SJCRH30 (cell line): ENCODE measurements at regions not wholly inside any gene's neighbourhood (a gene's known extent, or its start where the extent isn't known, plus 50 kb on each side); places are given as distances from the start of the nearest gene placed in this dataset.
"Not testable (repeated sequence)": the region's sequence is repeated elsewhere in the genome, so short reads cannot be mapped to it uniquely, and the experiment has no call there.

Source experiments
- DNase-seq, 2 experiments: peaks; one replicate each; pipeline ENCODE4 v3.0.0-alpha.2; 2015 to 2020
- H3K27ac ChIP-seq: fragments of 250-450 bp; sonication (Bioruptor Pico); 2 replicates; pipeline ENCODE4 v1.5.1; 2020; ENCODE audit warnings: mild to moderate bottlenecking, moderate library complexity
- H3K27me3 ChIP-seq: fragments of 250-450 bp; sonication (Bioruptor Pico); 2 replicates; pipeline ENCODE4 v1.5.1; 2020; ENCODE audit warnings: mild to moderate bottlenecking, moderate library complexity
- H3K36me3 ChIP-seq: fragments of 250-450 bp; sonication (Bioruptor Pico); 2 replicates; pipeline ENCODE4 v1.5.1; 2020; ENCODE audit warnings: mild to moderate bottlenecking, moderate library complexity
- H3K4me1 ChIP-seq: fragments of 250-450 bp; sonication (Bioruptor Pico); 2 replicates; pipeline ENCODE4 v1.5.1; 2020; ENCODE audit warnings: mild to moderate bottlenecking, moderate library complexity
- H3K4me3 ChIP-seq: fragments of 250-450 bp; sonication (Bioruptor Pico); 2 replicates; pipeline ENCODE4 v1.5.1; 2020; ENCODE audit warnings: mild to moderate bottlenecking, moderate library complexity
- H3K9me3 ChIP-seq: fragments of 250-450 bp; sonication (Bioruptor Pico); replicated peaks from 2 replicates; pipeline ENCODE4 v1.5.1; 2020; ENCODE audit warnings: mild to moderate bottlenecking, moderate library complexity

DNA sequence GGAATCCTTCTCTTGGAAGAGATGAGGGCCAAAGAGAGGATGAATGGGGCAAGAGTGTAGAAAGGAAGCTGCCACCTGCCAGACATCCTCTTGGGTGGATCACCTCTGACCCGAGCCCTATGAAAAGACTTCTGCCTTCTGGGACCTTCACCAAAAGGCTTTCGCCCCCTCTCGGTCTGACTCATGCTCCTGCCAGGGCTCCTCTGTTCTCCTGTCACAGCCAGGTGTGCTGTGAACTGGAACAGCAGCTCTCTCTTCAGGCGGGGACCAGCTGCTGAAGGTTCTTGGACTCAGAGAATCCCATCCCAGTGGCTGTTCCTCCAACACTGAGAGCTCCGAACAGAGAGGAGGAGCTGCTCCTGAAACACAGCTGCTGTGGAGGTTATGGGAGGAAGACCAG is 96.6 kb upstream of the AKAP13 start:
- not testable (repeated sequence) for DNase-seq

DNA sequence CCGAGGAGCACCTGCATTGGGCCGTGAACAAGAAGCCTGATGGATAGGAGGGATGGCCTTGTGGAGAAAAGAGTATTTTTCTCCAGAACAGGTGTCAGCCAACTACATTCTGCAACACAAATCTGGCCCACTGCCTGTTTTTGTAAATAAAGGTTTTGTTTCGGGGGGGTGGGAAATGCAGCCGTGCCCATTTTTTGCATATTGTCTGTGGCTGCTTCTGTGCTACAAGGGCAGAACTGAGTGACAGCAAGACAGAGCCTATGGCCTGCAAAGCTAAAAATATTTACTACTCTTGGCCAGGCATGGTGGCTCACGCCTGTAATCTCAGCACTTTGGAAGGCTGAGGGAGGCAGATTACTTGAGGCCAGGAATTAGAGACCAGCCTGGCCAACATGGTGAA is 95.9 kb upstream of the AKAP13 start:
- H3K4me3 ChIP-seq = no peak overlapping the region
- H3K9me3 ChIP-seq = no peaks in the 10 kb centered on the region
- H3K4me1 ChIP-seq = no peaks in the 10 kb centered on the region
- no peak overlapping the region for H3K27ac ChIP-seq
- no peak for DNase-seq
- H3K27me3 ChIP-seq = no peaks in the 10 kb centered on the region
- no peaks in the 10 kb centered on the region for H3K36me3 ChIP-seq

More for the DNA sequence above, 96.6 kb upstream of the AKAP13 start:
- H3K4me3 ChIP-seq, H3K9me3 ChIP-seq, H3K27me3 ChIP-seq, H3K27ac ChIP-seq, H3K36me3 ChIP-seq, H3K4me1 ChIP-seq: not testable (repeated sequence)

DNA sequence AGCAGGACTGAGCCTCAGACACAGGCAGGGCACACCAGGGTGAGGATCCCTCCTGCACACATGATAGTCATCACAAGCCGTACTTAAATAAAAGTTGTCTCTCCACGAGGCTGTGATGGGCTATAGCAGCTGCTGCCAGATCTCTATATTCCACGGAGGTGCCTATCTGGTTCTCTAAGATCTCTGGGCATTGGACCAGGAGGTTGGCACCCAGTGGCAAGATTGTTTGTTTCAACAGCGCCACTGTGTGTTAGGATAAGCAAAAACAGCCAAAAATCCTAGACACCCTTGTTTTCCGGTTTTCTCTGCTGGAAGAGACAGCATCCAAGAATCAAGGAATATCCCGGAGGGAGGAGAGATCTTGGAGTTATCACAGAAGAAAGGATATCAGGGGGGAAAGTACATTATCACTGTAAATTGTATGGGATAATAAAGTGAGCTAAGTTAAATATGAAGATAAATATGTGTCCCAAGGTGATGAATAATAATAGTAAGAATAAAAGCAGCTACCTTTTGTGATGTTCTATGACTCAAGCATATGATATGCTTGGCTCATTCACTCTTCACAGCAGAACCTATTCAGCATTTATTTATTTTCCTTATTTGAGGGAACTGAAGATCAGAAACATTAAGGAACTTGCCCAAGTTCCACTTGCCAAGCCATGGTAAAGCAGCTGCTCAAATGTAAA is 90.6 kb upstream of the AKAP13 start:
- DNase-seq = peak; percentile 49 to 69
- H3K9me3 ChIP-seq = peaks cover 3% of the 10 kb centered on the region; the same call in 1 of the 2 replicates
- H3K4me3 ChIP-seq = no peak overlapping the region
- no peaks in the 10 kb centered on the region for H3K36me3 ChIP-seq
- H3K27ac ChIP-seq = no peak overlapping the region
- H3K27me3 ChIP-seq = no peaks in the 10 kb centered on the region
- no peaks in the 10 kb centered on the region for H3K4me1 ChIP-seq

DNA sequence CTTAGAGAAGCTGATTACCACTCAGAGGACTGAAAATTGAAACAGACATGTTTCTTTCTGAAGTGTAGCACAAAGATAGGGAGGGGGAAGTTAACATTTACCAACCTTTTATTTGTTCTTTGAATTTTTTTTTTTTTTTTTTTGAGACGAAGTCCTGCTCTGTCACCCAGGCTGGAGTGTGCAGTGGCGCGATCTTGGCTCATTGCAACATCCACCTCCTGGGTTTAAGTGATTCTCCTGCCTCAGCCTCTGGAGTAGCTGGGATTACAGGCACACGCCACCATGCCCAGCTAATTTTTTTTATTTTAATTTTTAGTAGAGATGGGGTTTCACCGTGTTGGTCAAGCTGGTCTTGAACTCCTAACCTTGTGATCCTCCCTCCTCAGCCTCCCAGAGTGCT is 87.8 kb upstream of the AKAP13 start:
- H3K9me3 ChIP-seq, H3K36me3 ChIP-seq, H3K4me3 ChIP-seq, DNase-seq, H3K27ac ChIP-seq, H3K4me1 ChIP-seq, H3K27me3 ChIP-seq: not testable (repeated sequence)

DNA sequence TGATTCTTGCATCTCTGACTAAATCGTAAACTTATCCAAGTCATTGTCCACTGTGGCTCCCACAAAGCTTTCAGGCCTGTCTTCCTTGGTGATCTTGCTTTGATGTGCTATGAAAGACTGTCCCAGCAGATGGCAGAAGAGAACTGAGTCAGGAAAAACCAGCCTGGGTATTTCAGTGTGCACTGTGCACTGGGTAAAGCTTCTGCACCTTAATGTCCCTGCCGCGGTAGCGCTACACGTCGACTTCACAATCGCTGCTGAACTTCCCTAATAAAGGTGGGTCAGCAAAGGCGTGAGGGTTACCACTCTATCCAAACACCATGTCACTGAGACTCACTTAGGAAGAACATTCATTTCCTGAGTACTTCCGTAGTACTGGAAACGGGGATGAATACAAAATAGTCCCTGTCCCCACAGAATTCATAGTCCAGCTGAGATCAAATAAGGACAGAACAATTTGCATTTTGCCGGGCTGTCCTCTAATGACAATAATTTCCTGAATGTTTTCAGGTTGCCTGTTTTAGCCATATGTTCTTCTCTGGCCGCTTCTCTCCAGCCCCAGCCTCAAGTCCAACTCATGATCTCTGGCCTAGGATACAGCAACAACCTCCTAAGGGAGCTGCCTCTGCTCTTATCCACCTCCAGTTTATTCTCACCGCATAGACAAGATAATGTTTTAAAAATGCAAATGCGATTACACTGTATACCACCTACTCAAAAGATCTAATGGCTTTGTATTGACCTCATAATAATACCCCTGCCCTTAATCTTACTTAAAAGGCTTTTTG is 83.6 kb upstream of the AKAP13 start:
- H3K27me3 ChIP-seq = no peaks in the 10 kb centered on the region
- H3K36me3 ChIP-seq = no peaks in the 10 kb centered on the region
- H3K4me3 ChIP-seq = peak overlapping the region; percentile 39
- DNase-seq = peak; percentile 68 to 87
- no peak overlapping the region for H3K27ac ChIP-seq
- no peaks in the 10 kb centered on the region for H3K4me1 ChIP-seq
- no peaks in the 10 kb centered on the region for H3K9me3 ChIP-seq

DNA sequence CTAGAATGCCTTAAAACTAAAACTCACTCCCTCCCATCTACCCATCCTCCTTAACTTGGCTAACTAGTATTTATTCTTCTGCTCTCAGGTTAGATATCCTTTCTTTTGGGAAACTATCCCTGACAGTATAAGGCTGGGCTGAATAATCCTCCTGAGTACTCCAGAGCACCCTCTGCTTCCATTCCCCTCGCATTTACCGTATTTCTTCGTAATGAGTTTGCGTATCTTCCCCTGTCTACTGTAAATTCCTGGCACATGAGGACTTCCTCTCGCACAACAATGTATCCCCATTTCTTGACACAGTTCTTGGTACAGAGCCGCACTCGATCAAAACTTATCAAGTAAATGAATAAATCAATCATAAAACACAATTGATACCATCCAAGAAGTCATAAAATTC is 82.9 kb upstream of the AKAP13 start:
- no peak overlapping the region for H3K27ac ChIP-seq
- no peaks in the 10 kb centered on the region for H3K9me3 ChIP-seq
- H3K36me3 ChIP-seq = no peaks in the 10 kb centered on the region
- H3K27me3 ChIP-seq = no peaks in the 10 kb centered on the region
- no peak overlapping the region for H3K4me3 ChIP-seq
- DNase-seq = no peak
- peaks cover 4% of the 10 kb centered on the region for H3K4me1 ChIP-seq

DNA sequence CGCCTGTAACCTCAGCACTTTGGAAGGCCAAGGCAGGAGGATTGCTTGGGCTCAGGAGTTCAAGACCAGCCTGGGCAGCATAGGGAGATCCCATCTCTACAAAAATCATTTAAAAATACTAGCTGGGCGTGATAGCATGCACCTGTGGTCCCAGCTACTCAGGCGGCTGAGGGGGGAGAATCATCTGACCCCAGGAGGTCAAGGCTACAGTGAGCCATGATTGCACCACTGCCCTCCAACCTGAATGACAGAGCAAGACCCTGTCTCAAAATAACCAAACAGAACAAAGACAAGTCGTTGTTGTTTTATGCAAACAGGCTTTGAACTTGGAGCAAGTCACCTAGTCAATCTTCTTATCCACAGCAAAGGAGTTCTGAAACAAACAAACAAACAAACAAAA is 82.0 kb upstream of the AKAP13 start:
- Histone ChIP-seq H3K27me3 (no peaks in the 10 kb centered on the region), H3K36me3 (no peaks in the 10 kb centered on the region), H3K4me1 (peaks cover 10% of the 10 kb centered on the region), H3K27ac (no peak overlapping the region), H3K9me3 (no peaks in the 10 kb centered on the region), H3K4me3 (no peak overlapping the region)
- DNase-seq = no peak

DNA sequence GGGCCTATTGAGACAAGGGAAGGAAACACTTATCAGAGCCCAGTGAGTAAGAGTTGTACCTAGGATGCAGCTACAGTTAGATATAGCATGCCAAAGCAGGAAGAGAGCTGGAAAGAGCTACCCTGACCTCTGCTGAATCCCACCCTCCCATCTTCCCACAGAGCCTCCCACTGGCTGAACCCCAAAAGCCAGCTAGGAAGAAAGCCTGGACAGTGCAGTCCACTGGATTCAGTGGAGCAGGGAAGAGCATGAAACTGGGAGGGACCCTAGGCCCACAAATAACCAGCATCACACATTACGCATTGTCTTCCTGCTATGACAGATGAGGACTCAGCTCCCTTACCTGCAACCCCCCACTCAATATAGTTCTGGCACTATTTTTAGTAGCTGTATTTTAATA is 81.5 kb upstream of the AKAP13 start:
- Histone ChIP-seq H3K4me1 (peaks cover 10% of the 10 kb centered on the region), H3K9me3 (no peaks in the 10 kb centered on the region), H3K36me3 (no peaks in the 10 kb centered on the region), H3K27me3 (no peaks in the 10 kb centered on the region), H3K27ac (no peak overlapping the region), H3K4me3 (no peak overlapping the region)
- DNase-seq = no peak

DNA sequence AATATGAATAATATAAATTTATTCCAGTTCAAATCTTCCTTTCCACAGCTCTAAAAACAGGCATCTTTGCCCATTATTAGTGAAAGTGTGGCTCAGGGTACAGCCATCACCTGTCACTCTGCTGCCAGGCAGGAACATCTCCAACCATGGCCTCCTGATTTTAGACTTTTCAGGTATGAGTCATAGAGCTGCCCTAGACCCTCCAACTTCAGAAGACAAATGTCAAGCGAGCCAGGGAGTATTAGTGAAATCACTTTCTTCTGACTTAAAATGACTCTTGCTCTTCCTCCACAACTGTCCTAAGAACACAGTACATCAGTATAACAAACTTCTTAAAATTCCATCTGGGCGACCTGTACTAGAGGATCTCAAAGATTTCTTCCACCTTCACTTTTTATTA is 78.1 kb upstream of the AKAP13 start:
- H3K27ac ChIP-seq = no peak overlapping the region
- DNase-seq = no peak
- no peak overlapping the region for H3K4me3 ChIP-seq
- peaks cover 4% of the 10 kb centered on the region; the same call in 1 of the 2 replicates for H3K9me3 ChIP-seq
- no peaks in the 10 kb centered on the region for H3K27me3 ChIP-seq
- H3K36me3 ChIP-seq = no peaks in the 10 kb centered on the region
- H3K4me1 ChIP-seq = peaks cover 10% of the 10 kb centered on the region

DNA sequence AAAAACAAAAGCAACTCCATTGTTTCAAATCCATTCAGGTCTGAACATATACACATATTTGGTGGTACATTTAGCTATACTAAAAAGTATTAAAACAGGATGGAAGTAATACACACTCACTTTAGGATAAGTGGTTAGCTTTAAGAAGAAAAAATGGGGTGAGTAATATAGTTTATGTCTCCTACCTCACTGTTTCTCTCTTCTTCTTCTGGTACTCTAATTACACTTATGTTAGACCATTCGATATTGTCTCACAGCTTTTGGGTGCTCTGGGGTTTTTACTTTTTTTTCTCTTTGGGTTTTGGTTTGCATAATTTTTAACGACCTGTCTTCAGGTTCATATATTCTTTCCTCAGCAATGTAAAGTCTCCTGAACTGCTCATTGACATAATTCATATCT is 75.4 kb upstream of the AKAP13 start:
- no peak overlapping the region for H3K4me3 ChIP-seq
- H3K4me1 ChIP-seq = peaks cover 10% of the 10 kb centered on the region
- no peaks in the 10 kb centered on the region for H3K27me3 ChIP-seq
- H3K36me3 ChIP-seq = no peaks in the 10 kb centered on the region
- no peak overlapping the region for H3K27ac ChIP-seq
- peaks cover 4% of the 10 kb centered on the region; the same call in 1 of the 2 replicates for H3K9me3 ChIP-seq
- no peak for DNase-seq

DNA sequence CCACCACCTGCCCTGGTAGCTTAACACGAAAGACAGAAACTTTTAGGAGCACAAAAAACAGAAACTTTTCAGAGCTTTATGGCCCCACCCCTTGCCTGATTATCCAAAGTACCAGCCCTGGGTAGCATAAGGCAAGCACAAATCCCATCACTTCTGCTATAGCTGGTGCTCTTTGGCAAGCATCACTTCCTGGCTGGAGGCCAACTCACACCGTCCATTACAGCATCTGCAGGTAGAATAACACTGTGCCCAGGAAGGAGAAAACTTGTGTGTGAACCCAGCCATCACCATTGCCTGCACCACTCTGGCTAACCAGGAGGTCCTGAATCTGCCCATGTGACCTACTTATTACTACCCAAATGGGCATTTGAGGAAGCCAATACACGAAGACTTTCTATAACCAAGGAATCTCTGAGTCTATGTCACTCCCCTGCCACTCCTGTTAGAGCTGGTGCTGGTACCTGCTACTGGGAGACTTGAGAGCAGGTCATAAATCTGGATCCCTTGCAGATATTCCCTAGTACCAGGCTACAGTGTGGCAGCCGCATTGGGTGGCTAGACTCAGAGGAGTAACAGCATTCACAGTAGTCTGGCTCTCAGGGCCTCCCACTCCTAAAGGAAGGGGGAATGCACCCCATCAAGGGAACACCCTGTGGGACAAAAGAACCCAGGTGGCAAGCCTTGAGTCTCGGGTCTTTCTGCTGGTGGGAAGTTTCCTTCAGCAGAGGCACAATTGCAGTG is 73.3 kb upstream of the AKAP13 start:
- Histone ChIP-seq H3K4me1 (peaks cover 10% of the 10 kb centered on the region), H3K9me3 (peaks cover 4% of the 10 kb centered on the region; the same call in 1 of the 2 replicates), H3K27ac (no peak overlapping the region), H3K27me3 (no peaks in the 10 kb centered on the region), H3K36me3 (no peaks in the 10 kb centered on the region), H3K4me3 (no peak overlapping the region)
- no peak for DNase-seq

DNA sequence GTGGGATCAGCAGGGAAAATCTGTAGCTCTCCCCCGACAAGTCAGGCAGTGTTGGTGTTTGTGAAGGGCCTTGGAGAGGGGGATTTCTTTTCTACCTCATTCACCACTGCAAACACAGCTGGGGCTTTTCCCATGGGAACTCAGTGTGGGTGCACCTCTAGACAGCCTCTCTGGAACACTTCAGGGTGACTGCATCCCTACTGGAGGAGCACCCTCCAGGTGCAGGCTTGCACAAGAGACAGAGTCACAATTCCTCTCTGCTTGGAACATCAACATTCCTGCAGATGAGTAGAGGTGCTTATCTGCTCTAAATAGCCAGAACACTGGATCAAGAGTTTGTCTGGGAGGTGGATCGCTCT is 72.7 kb upstream of the AKAP13 start:
- DNase-seq = no peak

DNA sequence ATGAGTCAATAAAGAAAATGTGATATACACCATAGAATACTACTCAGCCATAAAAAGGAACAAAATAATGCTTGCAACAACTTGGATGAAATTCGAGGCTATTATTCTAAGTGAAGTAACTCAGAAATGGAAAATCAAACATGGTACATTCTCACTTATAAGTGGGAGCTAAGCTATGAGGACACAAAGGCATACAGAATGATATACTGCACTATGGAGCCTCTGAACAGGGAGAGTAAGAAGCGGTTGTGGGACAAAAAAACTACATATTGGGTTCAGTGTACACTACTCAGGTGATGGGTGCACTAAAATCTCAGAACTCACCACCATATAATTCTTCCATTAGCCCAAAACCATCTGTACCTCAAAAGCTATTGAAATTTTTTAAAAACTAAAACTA is 68.8 kb upstream of the AKAP13 start:
- Histone ChIP-seq H3K4me3 (no peak overlapping the region), H3K4me1 (no peaks in the 10 kb centered on the region), H3K27me3 (no peaks in the 10 kb centered on the region), H3K9me3 (no peaks in the 10 kb centered on the region), H3K27ac (no peak overlapping the region), H3K36me3 (no peaks in the 10 kb centered on the region)
- DNase-seq = no peak

More for the DNA sequence above, 72.7 kb upstream of the AKAP13 start:
- Histone ChIP-seq H3K4me1 (peaks cover 5% of the 10 kb centered on the region; the same call in 1 of the 2 replicates), H3K4me3 (no peak overlapping the region), H3K9me3 (peaks cover 4% of the 10 kb centered on the region; the same call in 1 of the 2 replicates), H3K36me3 (no peaks in the 10 kb centered on the region), H3K27ac (no peak overlapping the region), H3K27me3 (no peaks in the 10 kb centered on the region)

DNA sequence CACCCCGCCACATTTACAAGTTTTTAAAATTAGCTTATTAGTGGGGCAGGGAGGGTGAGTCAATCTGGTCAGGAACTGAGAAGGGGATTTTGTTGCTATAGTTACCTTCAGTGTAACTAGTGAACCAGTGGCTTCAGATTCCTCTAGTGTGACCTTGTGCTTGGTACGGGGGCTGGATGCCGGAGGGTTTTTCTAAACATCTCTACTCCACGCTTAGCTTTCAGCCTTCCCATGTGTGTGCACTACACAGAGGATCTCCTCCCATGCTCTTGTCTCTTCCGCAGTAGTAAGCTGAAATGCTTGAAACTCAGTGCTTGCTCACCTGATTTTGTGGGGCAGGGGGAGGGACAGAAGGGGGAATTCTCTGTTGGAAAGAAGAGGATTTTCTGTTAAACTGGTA is 67.9 kb upstream of the AKAP13 start:
- no peak overlapping the region for H3K27ac ChIP-seq
- H3K27me3 ChIP-seq = no peaks in the 10 kb centered on the region
- DNase-seq = no peak
- H3K9me3 ChIP-seq = no peaks in the 10 kb centered on the region
- H3K36me3 ChIP-seq = no peaks in the 10 kb centered on the region
- H3K4me3 ChIP-seq = no peak overlapping the region
- no peaks in the 10 kb centered on the region for H3K4me1 ChIP-seq

DNA sequence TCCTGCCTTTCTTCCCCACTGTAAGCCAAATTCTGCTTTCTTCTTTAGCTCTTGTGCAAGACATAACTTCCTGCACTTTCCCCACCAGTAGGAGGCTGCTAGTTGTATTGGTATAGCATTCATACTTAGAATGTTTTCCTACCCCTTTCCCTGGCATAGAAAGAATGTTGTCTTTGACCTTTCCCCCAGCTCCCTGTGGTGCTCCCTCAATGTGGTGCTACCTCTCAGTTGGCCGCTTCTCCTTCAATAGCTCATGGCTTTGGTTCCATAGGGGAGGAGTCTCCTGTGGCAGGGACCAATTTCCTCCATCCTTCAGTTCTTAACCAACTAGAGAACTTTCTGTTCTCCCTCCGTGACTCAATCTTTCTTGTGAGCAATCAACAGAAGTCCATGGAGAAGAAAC is 67.5 kb upstream of the AKAP13 start:
- no peak overlapping the region for H3K4me3 ChIP-seq
- H3K36me3 ChIP-seq = no peaks in the 10 kb centered on the region
- no peaks in the 10 kb centered on the region for H3K27me3 ChIP-seq
- DNase-seq = no peak
- H3K9me3 ChIP-seq = no peaks in the 10 kb centered on the region
- H3K27ac ChIP-seq = no peak overlapping the region
- no peaks in the 10 kb centered on the region for H3K4me1 ChIP-seq
